Natural killer cell (primary cell): ENCODE measurements at regions not wholly inside any gene's neighbourhood (a gene's known extent, or its start where the extent isn't known, plus 50 kb on each side); places are given as distances from the start of the nearest gene placed in this dataset.
A peak's percentile ranks its signal among the peaks of the same experiment; 100 is the strongest.

Source experiments
- ATAC-seq, 3 donors: fragments of 150-1000 bp in 2 of 3; fragments of 200-7000 bp in 1 of 3; cut with Tn5 transposase; 1 replicate in 1 of 3; 2 replicates in 2 of 3; pipeline ENCODE4 v1.10.0; 2021; ENCODE audit warnings: mild to moderate bottlenecking in 2 of 3, moderate library complexity in 2 of 3
- DNase-seq, 2 donors: peaks; one replicate each; pipeline versions ENCODE4 v3.0.0 to v3.0.0-alpha.2; 2013 to 2021; ENCODE audit warnings: mixed read lengths in 1 of 2
- H3K27ac ChIP-seq: one replicate; pipeline ENCODE4 v1.5.1; 2013; ENCODE audit warnings: mild to moderate bottlenecking, low read length
- H3K27me3 ChIP-seq: one replicate; pipeline ENCODE4 v1.6.1; 2013; ENCODE audit warnings: low read length; ENCODE audit not compliant: control insufficient read depth, insufficient read depth
- H3K36me3 ChIP-seq: one replicate; pipeline ENCODE4 v1.6.1; 2013; ENCODE audit warnings: low read length; ENCODE audit not compliant: control insufficient read depth, insufficient read depth
- H3K4me1 ChIP-seq: one replicate; pipeline ENCODE4 v1.6.1; 2013; ENCODE audit warnings: low read length; ENCODE audit not compliant: control insufficient read depth, insufficient read depth
- H3K4me3 ChIP-seq: one replicate; pipeline ENCODE4 v1.5.1; 2013; ENCODE audit warnings: low read length
- H3K9me3 ChIP-seq: one replicate; pipeline ENCODE4 v1.6.1; 2013; ENCODE audit warnings: low read length; ENCODE audit not compliant: control insufficient read depth, insufficient read depth
- H3K27ac Mint-ChIP-seq, 2 donors: one replicate each; pipeline ENCODE4 v1.8.0; 2022; ENCODE audit warnings: mild to moderate bottlenecking in 2 of 2, mixed read lengths in 2 of 2, moderate library complexity in 1 of 2
- H3K27me3 Mint-ChIP-seq, 2 donors: one replicate each; pipeline ENCODE4 v1.8.0; 2022; ENCODE audit warnings: low read depth in 2 of 2, mixed read lengths in 2 of 2
- H3K36me3 Mint-ChIP-seq: one replicate; pipeline ENCODE4 v1.8.0; 2022; ENCODE audit warnings: mixed read lengths
- H3K4me1 Mint-ChIP-seq, 2 donors: one replicate each; pipeline ENCODE4 v1.8.0; 2022; ENCODE audit warnings: mixed read lengths in 2 of 2
- H3K4me3 Mint-ChIP-seq: one replicate; pipeline ENCODE4 v1.8.0; 2022; ENCODE audit warnings: mild to moderate bottlenecking, moderate library complexity, mixed read lengths
- H3K9me3 Mint-ChIP-seq, 2 donors: one replicate each; pipeline ENCODE4 v1.8.0; 2022; ENCODE audit warnings: mixed read lengths in 2 of 2
- CTCF ChIP-seq: fragments of 200-600 bp; IDR thresholded peaks from one replicate; pipeline ENCODE4 v1.8.0; 2022; ENCODE audit warnings: antibody characterized with exemption
- WGBS: methylation state at CpG from one replicate; pipeline ENCODE4 v1.1.7; 2013; ENCODE audit warnings: missing lambda C conversion rate; ENCODE audit not compliant: insufficient coverage; 5-methylcytosine and 5-hydroxymethylcytosine counted together
- intact Hi-C: fragments of 100-400 bp; cut with micrococcal nuclease; formaldehyde crosslinking; loops from one replicate; pipeline ENCODE4 v1.14.2; 2022

- DNase-seq = no peak
- Histone ChIP-seq H3K36me3 (no peaks in the 10 kb centered on the region), H3K4me3 (no peak overlapping the region), H3K27ac (peak overlapping the region; percentile 92), H3K9me3 (no peaks in the 10 kb centered on the region), H3K4me1 (peaks cover 44% of the 10 kb centered on the region), H3K27me3 (no peaks in the 10 kb centered on the region)
- Mint-ChIP-seq H3K27me3 (peaks cover 0 to 7% of the 10 kb centered on the region in 2 donors), H3K36me3 (no peaks in the 10 kb centered on the region), H3K9me3 (no peaks in the 10 kb centered on the region), H3K4me3 (no peak overlapping the region), H3K4me1 (peaks cover 29 to 33% of the 10 kb centered on the region in 2 donors), H3K27ac (peak overlapping the region; percentile 91 to 98)
- ATAC-seq = no peak
- 81% methylated on average over 13 of the region's 15 CpGs for WGBS
- TF ChIP-seq CTCF = no peak
- intact Hi-C loops = loop anchor here (2.0 kb wide), 2 partner anchors 57 to 95 kb away; no protein-coding TSS in a partner anchor
Measured at GRCh38 chr17:77785312-77785905, 173.1 kb upstream of the TNRC6C start.

- peaks cover 0 to 7% of the 10 kb centered on the region in 2 donors for H3K27me3 Mint-ChIP-seq
- H3K36me3 Mint-ChIP-seq = no peaks in the 10 kb centered on the region
- no peak overlapping the region for H3K27ac ChIP-seq
- 72% methylated on average over 4 of the region's 4 CpGs for WGBS
- H3K4me1 ChIP-seq = peaks cover 44% of the 10 kb centered on the region
- intact Hi-C loops = no loop called here
- no peak for ATAC-seq
- peaks cover 29 to 33% of the 10 kb centered on the region in 2 donors for H3K4me1 Mint-ChIP-seq
- H3K36me3 ChIP-seq = no peaks in the 10 kb centered on the region
- no peak for DNase-seq
- TF ChIP-seq CTCF = no peak
- no peaks in the 10 kb centered on the region for H3K9me3 ChIP-seq
- no peaks in the 10 kb centered on the region for H3K27me3 ChIP-seq
- H3K27ac Mint-ChIP-seq = peak overlapping the region in 1 of 2 donors; percentile 98
- no peaks in the 10 kb centered on the region for H3K9me3 Mint-ChIP-seq
- H3K4me3 ChIP-seq = no peak overlapping the region
- no peak overlapping the region for H3K4me3 Mint-ChIP-seq
Measured at GRCh38 chr17:77786090-77786489, 172.4 kb upstream of the TNRC6C start.

GRCh38 chr17:77786740-77787505 lies 171.6 kb upstream of the TNRC6C start:
- no peak for ATAC-seq
- Histone ChIP-seq H3K4me1 (peaks cover 44% of the 10 kb centered on the region), H3K4me3 (no peak overlapping the region), H3K27me3 (no peaks in the 10 kb centered on the region), H3K36me3 (no peaks in the 10 kb centered on the region), H3K9me3 (no peaks in the 10 kb centered on the region), H3K27ac (no peak overlapping the region)
- Mint-ChIP-seq H3K27ac (no peak overlapping the region), H3K4me3 (no peak overlapping the region), H3K27me3 (peaks cover 0 to 7% of the 10 kb centered on the region in 2 donors), H3K9me3 (no peaks in the 10 kb centered on the region), H3K36me3 (no peaks in the 10 kb centered on the region), H3K4me1 (peaks cover 29 to 33% of the 10 kb centered on the region in 2 donors)
- intact Hi-C loops = no loop called here
- no peak for TF ChIP-seq CTCF
- no peak for DNase-seq
- WGBS = 93% methylated on average over 19 of the region's 20 CpGs
